AG04449 (cell line): ENCODE measurements at regions not wholly inside any gene's neighbourhood (a gene's known extent, or its start where the extent isn't known, plus 50 kb on each side); places are given as distances from the start of the nearest gene placed in this dataset.

Experiments used
- CTCF ChIA-PET: fragments of 350-600 bp; formaldehyde crosslinking; extraction: SDS; loops from one replicate; lab custom pipeline; 2021; ENCODE audit warnings: antibody characterized with exemption; lab: Yijun Ruan, JAX
- POLR2A ChIA-PET: fragments of 400-600, 350-600 bp; formaldehyde crosslinking; extraction: SDS; loops from one replicate; lab custom pipeline; 2020; ENCODE audit warnings: antibody characterized with exemption, inconsistent platforms; lab: Yijun Ruan, JAX
- DNase-seq: peaks from one replicate; pipeline ENCODE4 v3.0.0-alpha.2; 2010; ENCODE audit warnings: low read depth, low spot score
- H3K4me3 ChIP-seq: 2 replicates; pipeline ENCODE4 v1.5.1; 2011; ENCODE audit warnings: low read depth, mild to moderate bottlenecking, control low read depth, low read length
- CTCF ChIP-seq: IDR thresholded peaks from one replicate; pipeline ENCODE4 v1.5.1; 2011; ENCODE audit warnings: mild to moderate bottlenecking, moderate library complexity, low read length, control low read depth, inconsistent platforms; ENCODE audit not compliant: insufficient read depth; ENCODE audit errors: missing control alignments

- no peak overlapping the region for H3K4me3 ChIP-seq
- no peak for TF ChIP-seq CTCF
- ChIA-PET POLR2A (no interaction called here), CTCF (no interaction called here)
- no peak for DNase-seq
These were observed 562.0 kb upstream of the TNP1 start for GRCh38 chr2:217421834-217422233.

GRCh38 chr2:217420854-217421253, 561.0 kb upstream of the TNP1 start:
- ChIA-PET POLR2A (no interaction called here), CTCF (no interaction called here)
- DNase-seq, result no peak
- H3K4me3 ChIP-seq, result no peak overlapping the region
- TF ChIP-seq CTCF, result no peak

- no peak overlapping the region for H3K4me3 ChIP-seq
- POLR2A ChIA-PET, result no interaction called here
- no peak for TF ChIP-seq CTCF
- no peak for DNase-seq
- CTCF ChIA-PET, result interaction anchor here (1.0 to 1.2 kb wide), 3 partner anchors 11 to 91 kb away, joined by 3 read pairs; no protein-coding TSS in a partner anchor
These were observed 559.3 kb upstream of the TNP1 start for GRCh38 chr2:217419055-217419671.

GRCh38 chr2:217418544-217418943, 558.7 kb upstream of the TNP1 start:
- no peak for TF ChIP-seq CTCF
- CTCF ChIA-PET, result interaction anchor here (1.0 kb wide), 1 partner anchor 39 kb away, joined by 3 read pairs; no protein-coding TSS in a partner anchor
- DNase-seq, result no peak
- H3K4me3 ChIP-seq, result no peak overlapping the region
- POLR2A ChIA-PET, result interaction anchor here (1.0 kb wide), 1 partner anchor 78 kb away, joined by 4 read pairs; no protein-coding TSS in a partner anchor

- ChIA-PET POLR2A (interaction anchor here (1.0 kb wide), 1 partner anchor 78 kb away, joined by 4 read pairs; no protein-coding TSS in a partner anchor), CTCF (interaction anchor here (0.9 to 1.0 kb wide), 2 partner anchors 39 to 722 kb away, joined by 3 read pairs; no protein-coding TSS in a partner anchor)
- no peak for TF ChIP-seq CTCF
- no peak overlapping the region for H3K4me3 ChIP-seq
- peak; percentile 68 for DNase-seq
These were observed 558.2 kb upstream of the TNP1 start for GRCh38 chr2:217418090-217418489.

- ChIA-PET POLR2A (interaction anchor here (1.0 kb wide), 1 partner anchor 79 kb away, joined by 4 read pairs; no protein-coding TSS in a partner anchor), CTCF (interaction anchor here (0.7 to 0.9 kb wide), 2 partner anchors 296 to 721 kb away, joined by 3 read pairs; no protein-coding TSS in a partner anchor)
- no peak for DNase-seq
- H3K4me3 ChIP-seq, result no peak overlapping the region
- TF ChIP-seq CTCF, result no peak
These were observed 557.7 kb upstream of the TNP1 start for GRCh38 chr2:217417536-217417935.
